ENCODE measurements at regions not wholly inside any gene's neighbourhood (a gene's known extent, or its start where the extent isn't known, plus 50 kb on each side); places are given as distances from the start of the nearest gene placed in this dataset.

DNA sequence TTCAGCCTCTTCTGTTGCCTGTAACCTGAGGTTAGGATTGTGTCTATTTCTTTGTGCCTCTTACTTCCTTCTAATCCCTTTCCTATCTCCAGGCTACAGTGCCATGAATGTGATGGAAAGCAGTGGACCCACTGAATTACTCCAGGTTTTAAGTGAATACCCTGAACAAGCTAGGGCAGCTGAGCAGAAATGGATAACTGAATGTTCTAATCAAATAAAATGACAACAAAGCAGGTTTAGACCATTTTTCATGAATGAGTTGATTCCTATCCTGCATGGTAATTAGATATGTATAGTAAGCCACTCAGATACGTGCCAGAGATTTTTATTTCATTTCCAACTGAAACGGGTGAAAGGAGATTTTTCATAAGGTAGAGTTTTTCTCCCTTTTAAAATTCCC, 127.5 kb upstream of the ZP4 start:
- DNase-seq (ENCODE audit: low read depth), result no peak

DNA sequence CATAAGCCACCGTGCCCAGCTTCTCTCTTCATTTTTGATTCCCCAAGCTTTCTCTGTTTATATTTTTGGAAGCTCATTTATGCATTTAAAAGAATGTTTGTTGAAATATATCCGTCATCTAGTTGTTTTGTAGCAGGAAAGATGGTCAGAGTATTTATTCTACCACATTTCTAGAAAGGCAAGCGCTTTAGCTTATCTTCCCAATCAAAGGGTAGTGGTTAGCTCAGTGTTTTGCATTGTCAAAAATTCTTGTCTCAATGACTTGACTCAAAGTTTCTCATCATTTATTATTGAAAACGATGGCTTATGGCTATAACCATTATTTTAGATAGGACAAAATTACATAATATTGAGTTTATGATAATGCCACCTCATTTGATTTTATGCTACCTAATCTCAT, 116.1 kb upstream of the ZP4 start:
- no peak for DNase-seq (ENCODE audit: low read depth)

DNA sequence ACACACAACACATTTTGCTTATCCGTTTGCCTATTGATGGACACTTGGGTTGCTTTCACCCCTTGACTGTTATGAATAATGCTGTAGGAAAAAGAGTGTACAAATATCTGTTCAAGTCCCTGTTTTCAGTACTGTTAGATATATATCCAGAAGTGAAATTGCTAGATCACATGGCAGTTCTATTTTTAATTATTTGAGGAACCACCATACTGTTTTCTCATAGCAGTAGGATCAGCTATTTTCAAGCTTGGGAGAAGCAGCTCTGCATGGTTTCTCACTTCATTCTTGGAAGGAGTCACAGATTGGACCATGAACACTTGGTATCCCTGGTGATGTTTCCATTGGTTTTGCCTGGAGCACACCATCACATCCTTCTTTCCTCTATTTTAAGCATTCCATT, 114.4 kb upstream of the ZP4 start:
- DNase-seq (ENCODE audit: low read depth), result no peak

DNA sequence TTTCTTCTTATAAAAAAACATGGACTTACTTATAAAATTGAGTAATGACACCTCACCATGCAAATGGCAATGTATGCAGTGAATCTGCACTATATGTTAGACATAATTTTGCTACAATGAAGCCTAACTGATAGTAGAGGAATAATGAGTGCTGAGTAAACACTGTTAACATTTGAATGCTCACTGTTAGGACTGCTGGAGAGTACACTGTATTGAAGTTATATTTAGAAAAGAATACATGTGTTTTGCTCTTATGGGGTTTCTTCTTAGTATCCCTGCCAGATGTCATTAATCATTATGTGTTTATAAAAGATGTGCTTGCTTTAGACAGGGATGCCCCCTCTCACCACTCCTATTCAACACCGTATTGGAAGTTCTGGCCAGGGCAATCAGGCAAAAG, 111.1 kb upstream of the ZP4 start:
- no peak for DNase-seq (ENCODE audit: low read depth)

DNA sequence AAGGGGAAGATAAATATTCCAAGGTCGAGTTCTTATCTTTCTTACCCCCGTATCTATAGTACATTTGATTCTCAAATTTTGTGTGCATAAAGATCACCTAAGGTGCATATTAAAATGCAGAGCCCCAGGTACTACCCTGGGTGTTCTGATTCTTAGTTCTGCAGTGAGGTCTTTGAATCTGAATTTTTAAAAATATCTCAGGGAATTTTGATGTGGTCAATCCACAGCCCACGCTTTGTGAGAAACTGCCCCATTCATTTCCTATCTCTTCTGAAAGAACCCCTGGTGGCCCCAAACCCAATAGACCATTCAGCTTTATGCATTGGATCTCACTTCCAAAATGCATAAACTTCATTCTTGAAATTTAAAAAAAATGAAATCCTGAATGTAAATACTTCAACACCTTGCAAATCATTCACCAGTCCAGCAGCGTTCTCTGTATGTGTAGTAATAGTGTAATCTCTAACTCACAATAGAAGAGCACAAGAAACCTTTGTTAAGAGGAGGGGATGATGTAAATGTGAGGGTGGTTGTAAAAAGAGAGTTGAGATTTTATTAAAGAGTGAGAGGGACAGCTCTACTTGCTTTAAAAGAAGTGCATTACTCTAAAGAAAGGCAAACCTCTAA, 108.8 kb upstream of the ZP4 start:
- no peak for DNase-seq (ENCODE audit: low read depth)

DNA sequence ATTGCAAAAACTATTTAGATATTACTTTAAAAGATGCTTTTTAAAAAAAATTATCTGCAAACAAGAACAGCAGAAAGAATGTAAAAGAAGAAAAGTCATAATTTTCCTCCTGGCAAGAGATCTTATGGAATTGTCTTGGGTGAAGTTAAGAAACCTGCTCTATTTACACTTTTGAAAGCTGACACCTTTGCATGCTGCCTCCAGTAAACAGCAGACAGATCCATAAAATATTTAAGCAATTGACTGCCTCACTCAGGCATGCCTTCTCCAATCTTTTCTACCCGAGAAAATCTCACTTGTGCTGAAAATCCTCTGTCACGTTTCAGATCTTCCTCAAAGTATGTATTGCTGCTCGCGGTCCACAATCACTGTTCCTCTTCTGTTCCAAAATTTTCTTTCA, 107.9 kb upstream of the ZP4 start:
- DNase-seq (ENCODE audit: low read depth), result no peak

DNA sequence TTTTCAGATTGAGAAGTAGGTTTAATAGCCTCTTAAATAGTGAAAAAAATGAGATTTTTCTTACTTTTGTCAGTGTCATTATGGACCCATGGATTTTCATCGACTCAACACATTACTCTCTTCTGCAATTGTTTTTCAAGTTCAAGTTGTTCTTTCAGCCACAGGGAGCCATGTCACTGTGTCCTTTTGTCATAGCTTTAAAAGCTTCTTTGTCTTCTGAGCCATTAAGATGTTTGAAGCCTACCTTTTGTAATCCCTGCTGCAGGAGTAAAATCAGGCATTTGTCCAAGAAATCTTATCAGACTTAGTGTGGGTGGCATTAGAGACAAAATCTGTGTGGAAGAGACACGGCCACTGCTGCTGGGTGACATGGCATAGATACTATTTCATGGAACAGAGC, 92.8 kb upstream of the ZP4 start:
- no peak for DNase-seq (ENCODE audit: low read depth)

DNA sequence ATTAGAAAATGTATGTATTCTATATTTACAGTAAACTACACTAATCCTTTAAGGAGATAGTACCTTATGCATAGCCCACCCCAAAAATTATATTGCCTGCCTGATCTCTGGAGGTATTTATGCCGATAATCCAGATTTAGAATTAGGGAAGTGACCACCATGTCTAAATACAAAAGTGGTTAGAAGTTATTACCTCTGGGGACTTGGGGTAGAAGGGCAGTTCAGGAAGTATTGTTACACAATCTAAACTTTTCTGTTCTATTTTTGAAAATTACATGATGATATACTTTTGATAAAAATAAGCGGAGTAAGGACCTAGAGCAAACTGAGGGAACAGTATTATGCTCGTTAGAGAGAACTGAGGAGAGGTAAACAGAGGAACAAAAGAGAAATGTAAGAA, 90.5 kb upstream of the ZP4 start:
- DNase-seq (ENCODE audit: low read depth), result no peak

DNA sequence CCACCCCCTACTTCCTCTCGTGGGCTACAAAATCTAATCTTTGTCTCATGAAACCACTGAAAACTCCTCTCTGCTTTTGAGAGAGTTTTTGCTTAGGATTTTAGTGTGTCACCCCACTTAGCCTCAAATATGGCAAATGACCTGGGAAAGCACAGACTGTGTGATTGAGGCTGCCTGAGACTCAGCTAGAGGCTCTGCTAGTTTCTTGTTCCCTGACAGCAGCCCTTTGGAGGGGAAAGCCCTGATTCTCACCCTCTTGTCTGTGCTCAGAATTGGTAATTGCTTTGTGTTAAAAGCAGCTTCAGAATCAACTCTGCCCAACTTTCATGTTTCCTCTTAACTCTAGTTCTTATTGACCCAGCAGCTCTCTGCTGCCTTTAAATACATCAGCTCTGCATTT, 85.6 kb upstream of the ZP4 start:
- no peak for DNase-seq (ENCODE audit: low read depth)

DNA sequence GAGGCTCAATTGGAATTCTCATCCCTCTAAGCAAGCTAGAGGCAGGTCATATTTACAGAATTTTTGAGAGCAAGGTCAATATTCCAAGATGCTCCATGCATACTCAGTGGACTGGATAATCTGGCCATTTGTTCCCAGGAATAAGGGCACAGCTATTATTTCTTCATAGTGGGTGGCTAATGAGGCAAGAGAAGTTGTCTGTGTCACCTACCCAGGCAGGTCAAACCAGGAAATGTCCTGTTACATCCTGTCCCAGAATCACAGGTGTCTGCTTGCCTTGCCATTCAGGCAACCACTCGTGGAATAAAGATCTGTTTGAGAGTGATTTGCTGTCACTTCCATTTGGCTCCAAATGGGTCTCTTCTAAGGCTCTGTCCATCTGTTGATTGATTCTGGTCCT, 85.2 kb upstream of the ZP4 start:
- no peak for DNase-seq (ENCODE audit: low read depth)

DNA sequence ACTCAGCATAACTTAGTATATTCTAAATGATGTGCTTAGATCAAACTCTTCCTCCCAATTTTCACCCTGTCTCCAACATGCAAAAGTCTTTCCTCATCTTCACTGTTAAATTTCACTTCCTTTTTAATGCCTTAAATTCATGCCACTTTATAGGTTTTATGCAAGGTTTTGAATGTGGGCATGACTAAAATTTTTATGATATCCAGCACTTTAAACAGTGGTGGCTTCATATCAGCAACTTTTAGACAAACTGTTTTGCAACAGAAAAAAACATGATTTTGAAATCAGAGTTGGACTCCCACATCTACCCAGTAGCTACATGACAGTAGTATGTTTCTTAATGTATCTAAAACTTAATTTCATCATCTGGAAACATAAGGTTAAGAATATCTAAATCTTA, 84.7 kb upstream of the ZP4 start:
- DNase-seq (ENCODE audit: low read depth), result no peak

DNA sequence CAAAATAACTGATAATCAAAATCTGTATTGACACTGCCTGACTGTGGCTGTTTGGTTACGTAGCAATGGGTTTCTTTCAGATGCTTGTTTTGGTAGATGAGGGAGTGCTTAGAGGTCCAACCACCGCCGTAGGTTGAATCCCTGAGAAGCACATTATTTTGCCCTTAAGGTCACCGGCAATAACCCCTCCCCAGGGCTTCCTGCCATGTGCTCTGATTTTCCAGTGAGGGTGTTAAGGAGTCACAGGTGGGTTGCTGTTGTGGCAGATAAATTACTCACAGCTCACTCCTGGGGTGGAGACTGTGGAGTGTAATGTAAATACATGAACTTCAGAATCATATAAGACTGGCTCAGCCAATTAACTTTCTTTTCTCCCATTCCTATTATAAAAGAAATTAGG, 81.5 kb upstream of the ZP4 start:
- DNase-seq (ENCODE audit: low read depth), result no peak

DNA sequence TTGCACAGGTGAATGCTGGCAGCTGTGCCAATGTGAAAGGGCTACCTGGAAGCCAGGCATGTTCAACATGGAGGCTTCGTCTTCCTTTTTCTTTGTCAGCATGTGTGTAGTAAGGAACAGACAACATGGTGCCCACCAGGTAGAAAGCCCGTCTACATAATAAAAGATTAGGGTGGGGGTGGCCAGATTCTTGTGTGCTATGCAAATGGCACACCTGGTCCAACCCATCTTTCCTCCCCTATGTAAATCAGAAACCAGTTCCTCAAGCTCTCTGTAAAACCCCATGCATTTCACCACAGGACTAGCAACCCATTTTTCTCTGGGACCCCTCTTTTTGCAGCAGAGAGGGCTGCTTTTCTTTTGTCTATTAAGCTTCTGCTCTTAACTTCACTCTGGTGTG, 72.3 kb upstream of the ZP4 start:
- DNase-seq (ENCODE audit: low read depth), result no peak

DNA sequence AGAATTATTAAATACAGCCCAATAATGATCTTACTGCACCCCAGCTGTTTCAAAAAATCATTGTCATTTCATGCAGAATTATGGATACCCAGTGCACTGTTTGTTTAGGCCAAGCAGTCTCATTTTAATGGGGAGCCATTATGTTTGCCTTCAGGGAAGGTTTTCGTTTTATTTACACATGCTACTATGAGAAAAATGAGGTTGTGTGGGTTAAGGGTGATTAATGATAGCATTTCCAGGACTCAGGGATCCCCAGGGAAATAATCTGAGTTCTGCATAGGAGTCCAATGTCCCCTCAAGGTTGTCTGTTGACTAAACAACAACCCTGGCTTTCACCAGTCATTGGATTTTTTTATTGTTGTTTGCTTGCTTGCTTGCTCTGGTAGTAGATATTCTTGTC, 71.0 kb upstream of the ZP4 start:
- DNase-seq (ENCODE audit: low read depth), result no peak

DNA sequence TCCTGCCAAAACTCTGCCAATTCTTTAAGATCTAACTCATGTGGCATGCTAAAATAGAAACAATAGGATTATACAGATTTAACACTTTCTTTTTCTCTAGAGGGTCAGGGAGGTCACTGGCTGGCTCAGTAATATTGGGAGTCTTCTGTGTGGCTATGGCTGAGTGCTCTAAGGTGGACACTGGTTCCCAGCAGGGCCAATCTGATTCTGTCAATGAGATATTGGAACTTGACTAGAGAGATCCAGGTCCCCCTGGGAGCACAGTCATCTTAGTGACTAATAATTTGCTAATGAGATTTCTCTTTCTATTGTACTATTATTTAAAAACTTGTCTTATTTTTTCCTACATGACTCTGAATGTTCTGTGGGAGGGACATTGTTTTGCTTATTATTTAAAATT, 69.1 kb upstream of the ZP4 start:
- no peak for DNase-seq (ENCODE audit: low read depth)

DNA sequence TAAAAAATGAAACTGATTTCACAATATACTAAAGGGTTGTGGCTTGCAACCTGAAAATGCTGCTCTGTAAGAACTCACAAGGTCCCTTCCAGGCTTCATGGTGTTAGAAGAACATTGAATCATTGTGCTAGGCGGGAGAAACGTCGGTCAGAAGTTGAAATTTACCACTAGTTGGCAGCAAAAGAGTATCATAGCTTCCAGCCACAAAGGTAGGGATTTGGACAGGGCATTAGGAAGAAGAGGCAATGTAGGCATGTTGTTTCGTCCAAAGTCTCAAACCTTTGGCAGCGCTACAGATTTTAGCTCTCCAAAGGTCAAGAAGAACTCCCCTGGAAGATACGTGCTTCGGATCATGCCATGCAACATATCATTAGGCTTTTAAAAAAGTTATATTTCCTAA, 62.5 kb upstream of the ZP4 start:
- no peak for DNase-seq (ENCODE audit: low read depth)

Measured in T follicular helper cell (primary cell).